ENCODE measurements at regions not wholly inside any gene's neighbourhood (a gene's known extent, or its start where the extent isn't known, plus 50 kb on each side); places are given as distances from the start of the nearest gene placed in this dataset.

DNA sequence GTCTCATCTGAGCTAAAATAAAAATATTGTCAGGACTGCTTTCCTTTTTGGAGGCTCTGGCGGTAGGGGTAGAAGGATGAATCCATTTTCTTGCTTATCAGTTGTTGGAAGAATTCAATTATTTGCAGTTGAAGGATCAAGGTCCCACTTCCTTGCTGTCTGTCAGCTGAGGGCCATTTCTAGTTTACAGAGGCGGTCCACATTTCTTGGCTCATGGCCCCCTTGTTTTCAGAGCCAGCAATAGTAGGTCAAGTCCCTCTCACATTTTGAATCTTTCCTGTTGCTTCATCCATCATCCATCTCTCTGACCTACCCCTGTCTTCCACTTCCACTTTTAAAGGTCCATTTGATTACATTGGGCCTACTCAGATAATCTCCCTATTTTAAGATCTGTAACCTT, 1099.3 kb upstream of the DIAPH2 start:
- DNase-seq (ENCODE audit: low spot score), result no peak

- DNase-seq (ENCODE audit: low spot score), result no peak
Observed at GRCh38 chrX:95612350-95612749, 1072.3 kb upstream of the DIAPH2 start.

- no peak for DNase-seq (ENCODE audit: low spot score)
Observed at GRCh38 chrX:95622200-95622599, 1062.4 kb upstream of the DIAPH2 start.

DNA sequence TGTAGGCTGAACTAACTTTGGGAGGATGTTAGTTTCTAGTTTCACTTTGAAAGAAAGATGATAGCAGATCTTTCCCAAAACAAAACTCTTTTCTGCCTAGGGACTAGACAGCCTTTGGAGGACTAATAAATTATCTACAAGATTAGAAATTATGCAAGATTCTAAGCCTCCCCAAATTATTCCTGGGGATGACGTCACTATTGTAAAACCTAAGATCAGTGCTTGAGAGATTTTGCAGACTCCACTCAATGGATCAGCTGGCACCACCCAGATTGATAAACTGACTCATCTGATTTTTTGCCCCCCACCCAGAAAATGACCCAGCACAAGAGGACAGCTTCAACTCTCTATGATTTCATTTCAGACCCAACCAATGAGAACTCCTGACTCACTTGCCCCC, 1057.9 kb upstream of the DIAPH2 start:
- no peak for DNase-seq (ENCODE audit: low spot score)

DNA sequence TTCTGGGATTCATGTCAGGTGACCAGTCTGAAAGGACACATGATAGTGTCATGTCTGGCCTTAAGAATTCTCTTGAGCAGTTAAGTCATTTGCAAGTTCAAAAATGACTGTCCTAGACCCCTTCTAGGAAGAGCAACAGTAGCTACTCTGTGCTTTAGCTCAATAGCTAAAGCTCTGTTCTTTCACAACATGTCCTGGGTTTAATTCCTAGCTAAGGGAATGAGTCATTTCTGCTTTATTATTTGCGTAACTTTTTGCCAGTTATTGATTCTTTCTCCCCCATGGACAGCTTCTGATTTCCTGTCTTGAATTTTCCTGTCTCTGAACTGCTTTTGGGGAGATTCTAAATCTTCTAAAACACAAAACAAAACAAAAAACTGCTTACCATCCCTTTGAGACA, 1055.8 kb upstream of the DIAPH2 start:
- no peak for DNase-seq (ENCODE audit: low spot score)

- DNase-seq (ENCODE audit: low spot score), result no peak
Observed at GRCh38 chrX:95629737-95630136, 1054.9 kb upstream of the DIAPH2 start.

DNA sequence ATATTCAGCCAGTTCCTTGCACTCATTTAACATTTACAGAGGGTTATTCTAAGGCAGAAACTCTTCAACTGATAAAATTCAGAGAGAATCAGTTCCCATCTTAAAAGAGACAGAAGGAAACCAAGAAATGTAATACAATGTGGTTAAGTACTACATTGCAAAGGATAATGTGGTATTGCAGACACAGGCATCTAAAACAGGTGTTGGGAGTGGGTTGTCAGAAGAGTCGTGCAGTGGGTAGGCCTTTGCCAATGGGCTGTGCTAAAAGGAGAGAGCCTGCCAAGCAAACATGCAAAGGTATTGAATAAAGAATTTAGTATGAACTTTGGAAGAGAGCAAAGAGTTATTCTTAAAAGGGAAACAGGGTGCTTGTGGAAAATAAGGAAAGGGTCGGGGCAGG, 1044.4 kb upstream of the DIAPH2 start:
- no peak for DNase-seq (ENCODE audit: low spot score)

DNA sequence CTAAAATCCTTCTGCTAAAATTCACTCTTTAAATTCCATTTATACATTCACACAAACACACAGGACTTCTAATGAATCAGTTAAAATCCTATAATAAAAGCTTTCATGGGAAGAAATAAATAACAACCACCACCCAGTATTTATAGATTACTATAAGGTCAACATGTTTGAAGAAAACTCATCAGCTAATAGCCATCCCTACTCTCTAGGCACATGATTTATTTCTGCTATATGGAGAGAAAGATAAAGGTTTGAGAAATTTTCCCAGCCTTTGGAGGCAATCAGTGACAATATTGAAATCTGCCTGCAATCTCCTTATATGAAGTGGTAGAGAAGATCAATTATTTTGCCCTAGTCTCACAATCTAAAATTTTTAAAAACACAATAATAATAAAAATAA, 1038.9 kb upstream of the DIAPH2 start:
- DNase-seq (ENCODE audit: low spot score), result no peak

DNA sequence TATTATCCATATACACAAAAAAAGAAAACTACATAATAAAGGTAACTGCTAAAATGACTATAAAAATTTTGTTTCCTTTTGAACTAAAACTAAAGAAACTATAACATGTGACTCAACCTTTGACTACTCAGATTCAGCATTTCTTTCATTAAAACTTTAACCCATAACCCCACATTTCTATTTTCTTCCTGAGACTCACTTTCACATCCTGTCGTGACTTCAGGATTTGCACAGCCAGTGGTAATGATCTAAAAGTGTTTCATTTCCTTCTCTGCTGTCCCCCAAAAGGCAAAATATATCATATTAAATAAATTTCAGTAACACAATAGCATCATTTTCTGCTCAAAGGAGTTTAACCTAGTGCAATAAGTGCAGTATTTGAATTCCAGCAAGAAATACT, 1022.4 kb upstream of the DIAPH2 start:
- DNase-seq (ENCODE audit: low spot score), result no peak

- DNase-seq (ENCODE audit: low spot score), result no peak
Observed at GRCh38 chrX:95666056-95666455, 1018.6 kb upstream of the DIAPH2 start.

DNA sequence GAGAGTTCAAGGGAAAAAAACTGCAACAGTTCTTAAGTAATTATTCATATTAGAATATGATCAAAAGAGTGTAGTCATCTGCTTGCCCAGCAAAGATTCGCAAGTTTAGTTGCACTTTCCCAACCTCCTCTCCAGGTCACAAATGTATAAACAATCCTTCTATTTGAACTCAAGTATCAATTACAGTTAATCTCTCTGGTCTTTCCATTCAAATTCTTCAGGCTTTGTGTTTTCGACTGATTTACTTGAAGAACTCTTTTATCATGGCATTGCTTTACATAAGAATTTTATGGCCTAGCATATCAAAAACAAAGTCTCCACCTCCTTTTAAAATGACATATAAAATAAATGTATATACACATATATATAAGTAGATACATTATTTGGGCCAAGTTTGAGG, 1009.6 kb upstream of the DIAPH2 start:
- DNase-seq (ENCODE audit: low spot score), result no peak

DNA sequence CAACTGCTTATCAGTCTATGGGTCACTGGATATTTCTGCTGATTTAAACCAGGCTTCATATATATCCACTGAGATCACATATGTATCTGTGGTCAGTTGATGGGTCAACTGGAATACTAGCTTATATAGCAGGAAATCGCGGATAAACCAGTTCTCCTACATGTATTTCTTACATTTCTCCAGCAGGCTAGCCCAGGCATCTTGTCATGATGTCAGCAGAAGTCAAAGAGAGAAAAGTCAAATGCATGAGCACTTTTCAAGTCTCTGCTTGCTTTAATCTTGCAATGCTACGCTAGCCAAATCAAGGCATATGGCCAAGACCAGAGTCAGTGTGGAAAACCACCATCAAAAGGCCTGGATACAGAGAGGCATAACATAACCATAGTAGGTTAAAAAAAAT, 1008.8 kb upstream of the DIAPH2 start:
- no peak for DNase-seq (ENCODE audit: low spot score)

DNA sequence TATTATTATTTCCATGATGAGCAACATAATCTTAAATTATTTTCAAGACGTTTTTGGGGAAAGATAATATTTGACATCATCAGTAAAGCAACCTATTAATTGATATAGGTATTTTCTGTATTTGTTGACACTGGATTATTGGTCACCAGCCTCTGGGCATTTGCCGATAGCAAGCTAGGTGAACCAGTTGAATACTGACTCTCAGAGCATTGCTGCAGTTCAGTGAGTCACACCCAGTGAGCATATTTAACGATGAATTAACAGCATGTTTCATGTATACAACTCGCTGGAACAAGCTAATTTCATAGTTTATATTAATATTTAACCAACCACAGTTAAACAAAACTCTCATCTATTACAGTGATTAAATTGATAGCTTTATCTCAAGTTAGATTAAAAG, 1006.0 kb upstream of the DIAPH2 start:
- DNase-seq (ENCODE audit: low spot score), result no peak

GRCh38 chrX:95693365-95693764, 991.3 kb upstream of the DIAPH2 start:
- no peak for DNase-seq (ENCODE audit: low spot score)

- DNase-seq (ENCODE audit: low spot score), result no peak
Observed at GRCh38 chrX:95703696-95704095, 980.9 kb upstream of the DIAPH2 start.

- no peak for DNase-seq (ENCODE audit: low spot score)
Observed at GRCh38 chrX:95716841-95717240, 967.8 kb upstream of the DIAPH2 start.

- DNase-seq (ENCODE audit: low spot score), result no peak
Observed at GRCh38 chrX:95718746-95719145, 965.9 kb upstream of the DIAPH2 start.

- no peak for DNase-seq (ENCODE audit: low spot score)
Observed at GRCh38 chrX:95721011-95721410, 963.6 kb upstream of the DIAPH2 start.

GRCh38 chrX:95728446-95728845, 956.2 kb upstream of the DIAPH2 start:
- DNase-seq (ENCODE audit: low spot score), result no peak

GRCh38 chrX:95729401-95729800, 955.2 kb upstream of the DIAPH2 start:
- no peak for DNase-seq (ENCODE audit: low spot score)

DNA sequence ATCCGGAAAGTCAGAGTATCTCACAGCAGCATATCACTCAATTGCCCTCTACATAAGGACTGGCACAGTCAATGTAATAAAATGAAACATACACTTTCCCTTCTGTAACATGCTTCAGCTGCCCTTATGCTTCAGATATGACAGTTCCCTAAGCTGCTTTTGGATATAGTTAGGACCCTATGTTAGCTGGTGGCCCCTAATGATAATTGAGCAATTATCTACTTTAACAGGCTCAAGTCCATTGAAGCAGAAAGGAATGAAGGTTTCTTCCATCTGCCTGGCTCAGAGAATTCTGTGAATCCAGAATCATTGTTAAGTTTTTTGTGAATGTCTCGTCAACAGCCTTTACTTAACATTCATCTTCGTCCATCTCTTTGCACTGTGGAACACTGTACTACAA, 951.2 kb upstream of the DIAPH2 start:
- no peak for DNase-seq (ENCODE audit: low spot score)

GRCh38 chrX:95754411-95754810, 930.2 kb upstream of the DIAPH2 start:
- no peak for DNase-seq (ENCODE audit: low spot score)

GRCh38 chrX:95760356-95760755, 924.3 kb upstream of the DIAPH2 start:
- DNase-seq (ENCODE audit: low spot score), result no peak

- DNase-seq (ENCODE audit: low spot score), result no peak
Observed at GRCh38 chrX:95762716-95763115, 921.9 kb upstream of the DIAPH2 start.

- peak; percentile 10 for DNase-seq (ENCODE audit: low spot score)
Observed at GRCh38 chrX:95764972-95765451, 919.6 kb upstream of the DIAPH2 start.
